Neural cell (in vitro differentiated cells): ENCODE measurements at regions not wholly inside any gene's neighbourhood (a gene's known extent, or its start where the extent isn't known, plus 50 kb on each side); places are given as distances from the start of the nearest gene placed in this dataset.

ENCODE experiments used
- H2AFZ ChIP-seq: fragments of 200-600, 300-800 bp; sonication (generic), shearing (Covaris generic); 2 replicates; pipeline ENCODE4 v1.6.0; 2014; ENCODE audit warnings: low read depth, mild to moderate bottlenecking, antibody characterized with exemption, low read length, moderate library complexity
- H3F3A ChIP-seq: fragments of 200-600 bp; shearing (Covaris generic); 2 replicates; pipeline ENCODE4 v1.6.1; 2016; ENCODE audit warnings: mild to moderate bottlenecking, moderate library complexity, mixed read lengths, antibody characterized with exemption, low read length; ENCODE audit not compliant: insufficient read depth, poor library complexity, severe bottlenecking
- H3K27ac ChIP-seq: fragments of 200-600, 300-800 bp; sonication (generic), shearing (Covaris generic); 2 replicates; pipeline ENCODE4 v1.5.1; 2014; ENCODE audit warnings: mild to moderate bottlenecking, low read length, moderate library complexity
- H3K27me3 ChIP-seq: fragments of 300-800, 200-600 bp; sonication (generic), shearing (Covaris generic); 2 replicates; pipeline ENCODE4 v1.6.0; 2014; ENCODE audit warnings: mild to moderate bottlenecking, low read depth, low read length, moderate library complexity; ENCODE audit not compliant: insufficient read depth
- H3K36me3 ChIP-seq: fragments of 300-800, 200-600 bp; sonication (generic), shearing (Covaris generic); 2 replicates; pipeline ENCODE4 v1.5.1; 2014; ENCODE audit warnings: mild to moderate bottlenecking, antibody characterized with exemption, low read length, moderate library complexity; ENCODE audit not compliant: insufficient read depth
- H3K4me2 ChIP-seq: fragments of 300-800, 200-600 bp; sonication (generic), shearing (Covaris generic); 2 replicates; pipeline ENCODE4 v1.6.0; 2014; ENCODE audit warnings: mild to moderate bottlenecking, low read length
- H3K4me3 ChIP-seq: fragments of 300-800, 200-600 bp; sonication (generic), shearing (Covaris generic); 2 replicates; pipeline ENCODE4 v1.5.1; 2014; ENCODE audit warnings: mild to moderate bottlenecking, low read length, moderate library complexity
- H3K79me2 ChIP-seq: fragments of 200-600 bp; shearing (Covaris generic); replicated peaks from 2 replicates; pipeline ENCODE4 v1.6.0; 2014; ENCODE audit warnings: mild to moderate bottlenecking, low read length, moderate library complexity; ENCODE audit not compliant: insufficient read depth
- H3K9ac ChIP-seq: fragments of 300-800, 200-600 bp; sonication (generic), shearing (Covaris generic); 2 replicates; pipeline ENCODE4 v1.6.1; 2016; ENCODE audit warnings: mild to moderate bottlenecking, low read length, mixed read lengths
- H3K9me2 ChIP-seq: fragments of 200-600 bp; shearing (Covaris generic); 2 replicates; pipeline ENCODE4 v1.6.1; 2016; ENCODE audit warnings: mild to moderate bottlenecking, low read length, mixed read lengths; ENCODE audit not compliant: insufficient read depth
- H3K9me3 ChIP-seq: fragments of 200-600, 300-800 bp; sonication (generic), shearing (Covaris generic); 2 replicates; pipeline ENCODE4 v1.6.1; 2016; ENCODE audit warnings: mild to moderate bottlenecking, mixed run types, low read length, moderate library complexity, mixed read lengths
- H4K20me1 ChIP-seq: fragments of 200-600 bp; shearing (Covaris generic); 2 replicates; pipeline ENCODE4 v1.6.1; 2016; ENCODE audit warnings: mild to moderate bottlenecking, mixed run types; ENCODE audit not compliant: insufficient read depth
- CTCF ChIP-seq: fragments of 450-650 bp; IDR thresholded peaks from 2 replicates; pipeline ENCODE4 v1.5.1; 2014; ENCODE audit warnings: antibody characterized with exemption, mild to moderate bottlenecking, moderate library complexity; ENCODE audit not compliant: poor library complexity, severe bottlenecking
- EP300 ChIP-seq: fragments of 450-650 bp; conservative IDR thresholded peaks from 2 replicates; pipeline ENCODE4 v1.6.1; 2014; ENCODE audit warnings: antibody characterized with exemption, mild to moderate bottlenecking, moderate library complexity; ENCODE audit not compliant: poor library complexity, severe bottlenecking
- EZH2 ChIP-seq: fragments of 200-600, 300-800 bp; shearing (Covaris generic), sonication (generic); IDR thresholded peaks from 2 replicates; pipeline ENCODE4 v1.6.1; 2014; ENCODE audit warnings: antibody characterized with exemption, low read length, borderline replicate concordance, mild to moderate bottlenecking; ENCODE audit not compliant: insufficient read depth, poor library complexity, severe bottlenecking
- MXI1 ChIP-seq: fragments of 450-650 bp; conservative IDR thresholded peaks from 2 replicates; pipeline ENCODE4 v1.6.1; 2014; ENCODE audit warnings: antibody characterized with exemption, mild to moderate bottlenecking; ENCODE audit not compliant: poor library complexity, severe bottlenecking
- POLR2AphosphoS5 ChIP-seq: IDR thresholded peaks from 2 replicates; pipeline ENCODE4 v1.6.1; 2012
- RAD21 ChIP-seq: fragments of 450-650 bp; conservative IDR thresholded peaks from 2 replicates; pipeline ENCODE4 v1.6.1; 2014; ENCODE audit warnings: antibody characterized with exemption, mild to moderate bottlenecking, moderate library complexity
- REST ChIP-seq: IDR thresholded peaks from 2 replicates; pipeline ENCODE4 v1.6.1; 2012; ENCODE audit warnings: borderline replicate concordance
- SMC3 ChIP-seq: fragments of 450-650 bp; conservative IDR thresholded peaks from 2 replicates; pipeline ENCODE4 v1.6.1; 2014; ENCODE audit warnings: antibody characterized with exemption, mild to moderate bottlenecking, moderate library complexity; ENCODE audit not compliant: poor library complexity
- TAF1 ChIP-seq: IDR thresholded peaks from 2 replicates; pipeline ENCODE4 v1.6.1; 2012; ENCODE audit warnings: low read depth

GRCh38 chr4:98746530-98746929 is 88.1 kb upstream of the TSPAN5 start:
- Histone ChIP-seq H4K20me1 (no peaks in the 10 kb centered on the region), H3K36me3 (no peaks in the 10 kb centered on the region), H3F3A (no peaks in the 10 kb centered on the region), H3K27ac (no peak overlapping the region), H3K4me2 (no peak overlapping the region), H3K9me2 (no peaks in the 10 kb centered on the region), H3K9me3 (no peaks in the 10 kb centered on the region), H3K27me3 (no peaks in the 10 kb centered on the region), H3K79me2 (no peaks in the 10 kb centered on the region), H3K9ac (no peak overlapping the region), H2AFZ (no peak overlapping the region), H3K4me3 (no peak overlapping the region)
- TF ChIP-seq CTCF (no peak), RAD21 (no peak), TAF1 (no peak), POLR2AphosphoS5 (no peak), SMC3 (no peak), MXI1 (no peak)

- no peak overlapping the region for H2AFZ ChIP-seq
- TF ChIP-seq MXI1 = no peak
- H3K36me3 ChIP-seq = no peaks in the 10 kb centered on the region
- H3K4me3 ChIP-seq = no peak overlapping the region
- no peaks in the 10 kb centered on the region for H3K27me3 ChIP-seq
- H4K20me1 ChIP-seq = no peaks in the 10 kb centered on the region
- H3K79me2 ChIP-seq = no peaks in the 10 kb centered on the region
- H3K27ac ChIP-seq = no peak overlapping the region
- no peak overlapping the region for H3K4me2 ChIP-seq
- H3K9me2 ChIP-seq = no peaks in the 10 kb centered on the region
- no peak overlapping the region for H3K9ac ChIP-seq
- H3K9me3 ChIP-seq = no peaks in the 10 kb centered on the region
- no peaks in the 10 kb centered on the region for H3F3A ChIP-seq
Measured at GRCh38 chr4:98745366-98745765, 87.0 kb upstream of the TSPAN5 start.

- Histone ChIP-seq H3F3A (no peaks in the 10 kb centered on the region), H3K4me3 (no peak overlapping the region), H3K9ac (no peak overlapping the region), H3K36me3 (no peaks in the 10 kb centered on the region), H3K27ac (no peak overlapping the region), H3K79me2 (no peaks in the 10 kb centered on the region), H3K9me3 (no peaks in the 10 kb centered on the region), H2AFZ (no peak overlapping the region), H3K4me2 (no peak overlapping the region), H3K9me2 (no peaks in the 10 kb centered on the region), H3K27me3 (no peaks in the 10 kb centered on the region), H4K20me1 (no peaks in the 10 kb centered on the region)
- TF ChIP-seq RAD21 (no peak), EP300 (no peak), CTCF (no peak), TAF1 (no peak), SMC3 (no peak), MXI1 (no peak), REST (no peak), POLR2AphosphoS5 (no peak), EZH2 (no peak)
Measured at GRCh38 chr4:98744372-98745150, 86.2 kb upstream of the TSPAN5 start.
